K562 (cell line): ENCODE measurements at regions not wholly inside any gene's neighbourhood (a gene's known extent, or its start where the extent isn't known, plus 50 kb on each side); places are given as distances from the start of the nearest gene placed in this dataset.

ENCODE experiments used
- ATAC-seq: fragments of 200-7000 bp; cut with Tn5 transposase; 3 replicates; pipeline ENCODE4 v1.9.1; 2020; ENCODE audit warnings: moderate library complexity
- BruUV-seq: library from RNA; stranded (reverse); fragments of 400-500 nt; replicated peaks from 2 replicates; lab custom pipeline; 2021; lab: Mats Ljungman, UMichigan
- CTCF ChIA-PET: fragments of 300-600 bp; formaldehyde crosslinking; extraction: SDS; loops from one replicate; lab custom pipeline; 2021; ENCODE audit warnings: low intra/inter-chr PET ratio; lab: Yijun Ruan, JAX
- POLR2A ChIA-PET: fragments of 300-600, 350-650 bp; sonication (Branson Sonifier 250); formaldehyde crosslinking; extraction: SDS; loops from one replicate; lab custom pipeline; 2021; ENCODE audit warnings: antibody characterized with exemption, inconsistent platforms; lab: Yijun Ruan, JAX
- DNase-seq, 4 experiments: peaks; one replicate each; pipeline versions ENCODE4 v3.0.0 to v3.0.0-alpha.2; 2011 to 2018; ENCODE audit warnings: low spot score in 3 of 4, mixed read lengths in 3 of 4; ENCODE audit errors: extremely low read depth in 1 of 4
- FAIRE-seq: peaks from 2 replicates; lab custom pipeline; 2011; peaks lifted over from hg19 to GRCh38; lab: Jason Lieb, UNC
- H2AFZ ChIP-seq: 2 replicates; pipeline ENCODE4 v1.6.0; 2011; ENCODE audit warnings: low read depth, low read length, control low read depth, inconsistent platforms
- H3K27ac ChIP-seq: fragments of 200-600 bp; 3 replicates; pipeline ENCODE4 v1.8.0; 2011; ENCODE audit warnings: low read depth, mild to moderate bottlenecking, control low read depth, inconsistent platforms, low read length, moderate library complexity, mixed read lengths; ENCODE audit errors: extremely low read depth
- H3K27me3 ChIP-seq, 2 experiments: fragments of 300-600 bp in 1 of 2; 2 replicates in 1 of 2; 3 replicates in 1 of 2; pipeline versions ENCODE4 v1.6.0 to v1.8.0; 2011; ENCODE audit warnings: inconsistent platforms in 2 of 2, low read length in 2 of 2, mild to moderate bottlenecking in 1 of 2, mixed read lengths in 1 of 2, moderate library complexity in 1 of 2; ENCODE audit not compliant: control insufficient read depth in 2 of 2, insufficient read depth in 2 of 2
- H3K36me3 ChIP-seq: fragments of 300-600 bp; 3 replicates; pipeline ENCODE4 v1.8.0; 2011; ENCODE audit warnings: mild to moderate bottlenecking, low read length, inconsistent platforms; ENCODE audit not compliant: control insufficient read depth, insufficient read depth
- H3K4me1 ChIP-seq, 2 experiments: fragments of 200-600 bp in 1 of 2; replicated peaks in 1 of 2; 2 replicates in 1 of 2; 3 replicates in 1 of 2; pipeline versions ENCODE4 v1.5.1 to v1.8.0; 2011; ENCODE audit warnings: inconsistent platforms in 2 of 2, low read length in 2 of 2, mild to moderate bottlenecking in 1 of 2, mixed read lengths in 1 of 2, moderate library complexity in 1 of 2; ENCODE audit not compliant: control insufficient read depth in 2 of 2, insufficient read depth in 2 of 2
- H3K4me2 ChIP-seq: 2 replicates; pipeline ENCODE4 v1.6.1; 2011; ENCODE audit warnings: low read length, control low read depth, inconsistent platforms, mixed read lengths; ENCODE audit not compliant: insufficient read depth
- H3K4me3 ChIP-seq: fragments of 200-600 bp; sonication (generic), shearing (Covaris generic); 2 replicates; pipeline ENCODE4 v1.5.1; 2016; ENCODE audit warnings: control low read depth, inconsistent platforms
- H3K79me2 ChIP-seq: fragments of 200-600 bp; 3 replicates; pipeline ENCODE4 v1.8.0; 2011; ENCODE audit warnings: low read length, inconsistent platforms; ENCODE audit not compliant: control insufficient read depth, insufficient read depth
- H3K9ac ChIP-seq, 2 experiments: 2 replicates each; pipeline versions ENCODE4 v1.6.0 to v1.6.1; 2011; ENCODE audit warnings: low read depth in 2 of 2, low read length in 2 of 2, control low read depth in 1 of 2, inconsistent platforms in 1 of 2, mild to moderate bottlenecking in 1 of 2, mixed read lengths in 1 of 2; ENCODE audit not compliant: insufficient read depth in 1 of 2
- H3K9me1 ChIP-seq: one replicate; pipeline ENCODE4 v1.6.0; 2011; ENCODE audit warnings: inconsistent platforms, mild to moderate bottlenecking, low read length, moderate library complexity; ENCODE audit not compliant: control insufficient read depth, insufficient read depth
- H3K9me3 ChIP-seq: replicated peaks from 2 replicates; pipeline ENCODE4 v1.5.1; 2011; ENCODE audit warnings: low read depth, low read length, inconsistent platforms; ENCODE audit not compliant: control insufficient read depth, insufficient read depth
- H4K20me1 ChIP-seq: replicated peaks from 2 replicates; pipeline ENCODE4 v1.6.1; 2011; ENCODE audit warnings: low read length, inconsistent platforms, mixed read lengths; ENCODE audit not compliant: control insufficient read depth, insufficient read depth
- ADNP ChIP-seq: fragments of 200-800 bp; sonication (Bioruptor generic); IDR thresholded peaks from 2 replicates; pipeline ENCODE4 v1.6.1; 2016; ENCODE audit warnings: missing genetic modification characterization, missing compliant biosample characterization
- ARID1B ChIP-seq: fragments of 450-650 bp; IDR thresholded peaks from 2 replicates; pipeline ENCODE4 v1.6.1; 2016; ENCODE audit warnings: antibody characterized with exemption, mild to moderate bottlenecking, inconsistent platforms
- BACH1 ChIP-seq: fragments of 200-800 bp; sonication (Bioruptor generic); IDR thresholded peaks from 2 replicates; pipeline ENCODE4 v1.6.1; 2016; ENCODE audit warnings: missing genetic modification characterization, missing compliant biosample characterization
- EP300 ChIP-seq: IDR thresholded peaks from 2 replicates; pipeline ENCODE4 v1.6.1; 2012; ENCODE audit warnings: low read length, improper control_type of control experiment
- ERF ChIP-seq: fragments of 450-650 bp; formaldehyde crosslinking; IDR thresholded peaks from 2 replicates; pipeline ENCODE4 v1.4.0; 2020; ENCODE audit warnings: mild to moderate bottlenecking, mixed read lengths
- KAT2B ChIP-seq: IDR thresholded peaks from one replicate; pipeline ENCODE4 v1.6.1; 2012; ENCODE audit warnings: low read depth, mild to moderate bottlenecking, control low read depth, inconsistent platforms, low read length, moderate library complexity
- MYC ChIP-seq, 2 experiments: fragments of 250-450 bp in 1 of 2; sonication (Bioruptor Pico) in 1 of 2; IDR thresholded peaks; 2 replicates each; pipeline versions ENCODE4 v1.5.1 to v1.6.1; 2012 to 2021; ENCODE audit warnings: low read depth in 2 of 2, borderline replicate concordance in 1 of 2, improper control_type of control experiment in 1 of 2, low read length in 1 of 2, mild to moderate bottlenecking in 1 of 2, moderate library complexity in 1 of 2
- PHB2 ChIP-seq: fragments of 450-650 bp; IDR thresholded peaks from 2 replicates; pipeline ENCODE4 v1.6.1; 2017; ENCODE audit warnings: low read depth
- in situ Hi-C: fragments of 300-500 bp; cut with MboI; formaldehyde crosslinking; loops from 4 replicates; pipeline ENCODE4 v1.15.0; 2018; ENCODE audit warnings: inconsistent platforms, mixed read lengths
- intact Hi-C: fragments of 100-400 bp; cut with micrococcal nuclease; formaldehyde crosslinking; loops from 2 replicates; pipeline ENCODE4 v1.14.2; 2022
- TF ChIP-seq, protein P1 (sequence below): fragments of 450-650 bp; IDR thresholded peaks from 2 replicates; pipeline ENCODE4 v1.7.1; 2018; ENCODE audit warnings: mild to moderate bottlenecking, low read depth; ENCODE audit not compliant: partially characterized antibody
- TF ChIP-seq, protein P2 (sequence below): fragments of 450-650 bp; formaldehyde crosslinking; IDR thresholded peaks from 2 replicates; pipeline ENCODE4 v1.4.0; 2022; ENCODE audit warnings: mild to moderate bottlenecking, moderate library complexity
- TF ChIP-seq, protein P3 (sequence below): fragments of 250-450 bp; sonication (Bioruptor Pico); IDR thresholded peaks from 2 replicates; pipeline ENCODE4 v1.5.0; 2022; ENCODE audit warnings: mild to moderate bottlenecking

DNA sequence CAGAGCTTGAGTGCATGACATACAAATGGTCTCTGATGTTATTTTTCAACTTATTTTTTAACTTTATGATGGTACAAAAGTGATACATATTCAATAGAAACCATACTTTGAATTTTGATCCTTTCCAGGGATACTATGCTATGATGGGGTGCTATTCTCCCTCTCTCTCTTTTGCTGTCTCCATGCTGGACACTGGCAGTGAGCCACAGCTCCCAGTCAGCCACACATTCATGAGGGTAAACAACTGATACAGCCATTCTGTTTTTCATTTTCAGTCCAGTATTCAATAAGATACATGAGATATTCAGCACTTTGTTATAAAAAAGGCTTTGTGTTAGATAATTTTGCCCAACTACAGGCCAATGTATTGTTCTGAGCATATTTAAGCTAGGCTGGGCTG is 859.3 kb upstream of the KLHL29 start:
- in situ Hi-C loops = no loop called here
- H3K9me1 ChIP-seq = no peaks in the 10 kb centered on the region
- no peaks in the 10 kb centered on the region for H3K79me2 ChIP-seq
- H3K4me1 ChIP-seq = no peaks in the 10 kb centered on the region
- no peaks in the 10 kb centered on the region for H3K27me3 ChIP-seq
- H3K4me3 ChIP-seq = no peak overlapping the region
- no peak for DNase-seq
- no peak for FAIRE-seq
- BruUV-seq = no TSS peak
- no peak overlapping the region for H2AFZ ChIP-seq
- no peak for TF ChIP-seq KAT2B
- TF ChIP-seq, protein P1, sequence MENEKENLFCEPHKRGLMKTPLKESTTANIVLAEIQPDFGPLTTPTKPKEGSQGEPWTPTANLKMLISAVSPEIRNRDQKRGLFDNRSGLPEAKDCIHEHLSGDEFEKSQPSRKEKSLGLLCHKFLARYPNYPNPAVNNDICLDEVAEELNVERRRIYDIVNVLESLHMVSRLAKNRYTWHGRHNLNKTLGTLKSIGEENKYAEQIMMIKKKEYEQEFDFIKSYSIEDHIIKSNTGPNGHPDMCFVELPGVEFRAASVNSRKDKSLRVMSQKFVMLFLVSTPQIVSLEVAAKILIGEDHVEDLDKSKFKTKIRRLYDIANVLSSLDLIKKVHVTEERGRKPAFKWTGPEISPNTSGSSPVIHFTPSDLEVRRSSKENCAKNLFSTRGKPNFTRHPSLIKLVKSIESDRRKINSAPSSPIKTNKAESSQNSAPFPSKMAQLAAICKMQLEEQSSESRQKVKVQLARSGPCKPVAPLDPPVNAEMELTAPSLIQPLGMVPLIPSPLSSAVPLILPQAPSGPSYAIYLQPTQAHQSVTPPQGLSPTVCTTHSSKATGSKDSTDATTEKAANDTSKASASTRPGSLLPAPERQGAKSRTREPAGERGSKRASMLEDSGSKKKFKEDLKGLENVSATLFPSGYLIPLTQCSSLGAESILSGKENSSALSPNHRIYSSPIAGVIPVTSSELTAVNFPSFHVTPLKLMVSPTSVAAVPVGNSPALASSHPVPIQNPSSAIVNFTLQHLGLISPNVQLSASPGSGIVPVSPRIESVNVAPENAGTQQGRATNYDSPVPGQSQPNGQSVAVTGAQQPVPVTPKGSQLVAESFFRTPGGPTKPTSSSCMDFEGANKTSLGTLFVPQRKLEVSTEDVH = no peak
- no peak for TF ChIP-seq ADNP
- TF ChIP-seq, protein P2, sequence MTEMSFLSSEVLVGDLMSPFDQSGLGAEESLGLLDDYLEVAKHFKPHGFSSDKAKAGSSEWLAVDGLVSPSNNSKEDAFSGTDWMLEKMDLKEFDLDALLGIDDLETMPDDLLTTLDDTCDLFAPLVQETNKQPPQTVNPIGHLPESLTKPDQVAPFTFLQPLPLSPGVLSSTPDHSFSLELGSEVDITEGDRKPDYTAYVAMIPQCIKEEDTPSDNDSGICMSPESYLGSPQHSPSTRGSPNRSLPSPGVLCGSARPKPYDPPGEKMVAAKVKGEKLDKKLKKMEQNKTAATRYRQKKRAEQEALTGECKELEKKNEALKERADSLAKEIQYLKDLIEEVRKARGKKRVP (CRISPR knock-in tag) = no peak
- no peak for TF ChIP-seq BACH1 (tag)
- no peak for TF ChIP-seq MYC (IDR thresholded peaks at IDR 0.05; ENCODE audit: low read depth, low read length)
- TF ChIP-seq MYC (CRISPR knock-in tag; IDR thresholded peaks at IDR 0.05; ENCODE audit: borderline replicate concordance, low read depth) = no peak
- no peak for TF ChIP-seq EP300
- TF ChIP-seq, protein P3, sequence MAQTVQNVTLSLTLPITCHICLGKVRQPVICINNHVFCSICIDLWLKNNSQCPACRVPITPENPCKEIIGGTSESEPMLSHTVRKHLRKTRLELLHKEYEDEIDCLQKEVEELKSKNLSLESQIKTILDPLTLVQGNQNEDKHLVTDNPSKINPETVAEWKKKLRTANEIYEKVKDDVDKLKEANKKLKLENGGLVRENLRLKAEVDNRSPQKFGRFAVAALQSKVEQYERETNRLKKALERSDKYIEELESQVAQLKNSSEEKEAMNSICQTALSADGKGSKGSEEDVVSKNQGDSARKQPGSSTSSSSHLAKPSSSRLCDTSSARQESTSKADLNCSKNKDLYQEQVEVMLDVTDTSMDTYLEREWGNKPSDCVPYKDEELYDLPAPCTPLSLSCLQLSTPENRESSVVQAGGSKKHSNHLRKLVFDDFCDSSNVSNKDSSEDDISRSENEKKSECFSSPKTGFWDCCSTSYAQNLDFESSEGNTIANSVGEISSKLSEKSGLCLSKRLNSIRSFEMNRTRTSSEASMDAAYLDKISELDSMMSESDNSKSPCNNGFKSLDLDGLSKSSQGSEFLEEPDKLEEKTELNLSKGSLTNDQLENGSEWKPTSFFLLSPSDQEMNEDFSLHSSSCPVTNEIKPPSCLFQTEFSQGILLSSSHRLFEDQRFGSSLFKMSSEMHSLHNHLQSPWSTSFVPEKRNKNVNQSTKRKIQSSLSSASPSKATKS = no peak
- no peak for TF ChIP-seq PHB2
- no peak for TF ChIP-seq ERF (CRISPR knock-in tag)
- no peak for TF ChIP-seq ARID1B
- no peaks in the 10 kb centered on the region for H4K20me1 ChIP-seq
- no peaks in the 10 kb centered on the region for H3K9me3 ChIP-seq
- intact Hi-C loops = no loop called here
- no peak overlapping the region for H3K9ac ChIP-seq
- ATAC-seq = no peak
- no peaks in the 10 kb centered on the region for H3K36me3 ChIP-seq
- no peak overlapping the region for H3K4me2 ChIP-seq
- ChIA-PET CTCF (no interaction called here), POLR2A (no interaction called here)
- H3K27ac ChIP-seq = no peak overlapping the region
